CD4-positive, alpha-beta T cell (primary cell): ENCODE measurements at regions not wholly inside any gene's neighbourhood (a gene's known extent, or its start where the extent isn't known, plus 50 kb on each side); places are given as distances from the start of the nearest gene placed in this dataset.

ENCODE experiments used
- ATAC-seq: fragments of 200-7000 bp; cut with Tn5 transposase; one replicate; pipeline ENCODE4 v1.10.0; 2022; ENCODE audit warnings: mild to moderate bottlenecking; ENCODE audit not compliant: poor library complexity
- CTCF ChIA-PET: fragments of 350-600 bp; sonication (Branson Sonifier 250); formaldehyde crosslinking; loops from one replicate; lab custom pipeline; 2021; ENCODE audit warnings: antibody characterized with exemption, inconsistent platforms; lab: Charles Lee
- POLR2A ChIA-PET: fragments of 350-600 bp; sonication (Branson Sonifier 250); formaldehyde crosslinking; loops from one replicate; lab custom pipeline; 2021; ENCODE audit warnings: antibody characterized with exemption, inconsistent platforms; lab: Charles Lee
- DNase-seq, 14 experiments: peaks; one replicate each; pipeline ENCODE4 v3.0.0-alpha.2; 2013 to 2020; ENCODE audit warnings: mixed read lengths in 2 of 14
- H3K27ac ChIP-seq, 2 donors: one replicate each; pipeline versions ENCODE4 v1.5.1 to v1.7.0; 2013; ENCODE audit warnings: low read length in 2 of 2, low read depth in 1 of 2, mild to moderate bottlenecking in 1 of 2
- H3K27me3 ChIP-seq, 2 experiments: 1 replicate in 1 of 2; 2 replicates in 1 of 2; pipeline versions ENCODE4 v1.6.1 to v1.7.0; 2013; ENCODE audit warnings: low read length in 2 of 2, control low read depth in 1 of 2, mild to moderate bottlenecking in 1 of 2, moderate library complexity in 1 of 2; ENCODE audit not compliant: insufficient read depth in 2 of 2, control insufficient read depth in 1 of 2
- H3K36me3 ChIP-seq: one replicate; pipeline ENCODE4 v1.6.1; 2013; ENCODE audit warnings: low read length, control low read depth; ENCODE audit not compliant: insufficient read depth
- H3K4me1 ChIP-seq: one replicate; pipeline ENCODE4 v1.6.1; 2013; ENCODE audit warnings: low read length, control low read depth; ENCODE audit not compliant: insufficient read depth
- H3K4me3 ChIP-seq: one replicate; pipeline ENCODE4 v1.5.1; 2013; ENCODE audit warnings: mild to moderate bottlenecking, low read length, moderate library complexity
- H3K9me3 ChIP-seq, 2 experiments: 1 replicate in 1 of 2; 2 replicates in 1 of 2; pipeline versions ENCODE4 v1.6.1 to v1.7.0; 2013; ENCODE audit warnings: low read length in 2 of 2, mild to moderate bottlenecking in 2 of 2, control low read depth in 1 of 2, moderate library complexity in 1 of 2; ENCODE audit not compliant: control insufficient read depth in 1 of 2, insufficient read depth in 1 of 2
- H3K27ac Mint-ChIP-seq: one replicate; pipeline ENCODE4 v1.8.0; 2020; ENCODE audit warnings: mixed read lengths
- H3K27me3 Mint-ChIP-seq: one replicate; pipeline ENCODE4 v1.8.0; 2021; ENCODE audit warnings: mixed read lengths
- H3K36me3 Mint-ChIP-seq: one replicate; pipeline ENCODE4 v1.8.0; 2021; ENCODE audit warnings: low read depth, mixed read lengths
- H3K4me1 Mint-ChIP-seq: one replicate; pipeline ENCODE4 v1.8.0; 2021; ENCODE audit warnings: low read depth, mixed read lengths
- H3K4me3 Mint-ChIP-seq: one replicate; pipeline ENCODE4 v1.8.0; 2020; ENCODE audit warnings: mild to moderate bottlenecking, mixed read lengths
- H3K9me3 Mint-ChIP-seq: one replicate; pipeline ENCODE4 v1.8.0; 2020; ENCODE audit warnings: mixed read lengths
- intact Hi-C, 2 experiments: fragments of 100-400 bp; cut with DNase I in 1 of 2; cut with micrococcal nuclease in 1 of 2; formaldehyde crosslinking; loops; one replicate each; pipeline versions ENCODE4 v1.15.1 to v1.9.0; 2023 to 2025; cut with DNase I, micrococcal nuclease
- TF ChIP-seq, protein P1 (sequence below): fragments of 200-600 bp; IDR thresholded peaks from one replicate; pipeline ENCODE4 v1.8.0; 2022; ENCODE audit warnings: antibody characterized with exemption, mild to moderate bottlenecking

GRCh38 chr6:12493446-12493845, 203.3 kb downstream of the EDN1 start:
- no peak for ATAC-seq
- H3K4me3 ChIP-seq: no peak overlapping the region
- Mint-ChIP-seq H3K4me1 (no peaks in the 10 kb centered on the region), H3K4me3 (no peak overlapping the region), H3K27me3 (peaks cover 19% of the 10 kb centered on the region), H3K9me3 (no peaks in the 10 kb centered on the region), H3K36me3 (no peaks in the 10 kb centered on the region), H3K27ac (no peak overlapping the region)
- intact Hi-C loops: no loop called here
- ChIA-PET CTCF (no interaction called here), POLR2A (no interaction called here)
- peaks cover 0 to 10% of the 10 kb centered on the region in 2 experiments for H3K9me3 ChIP-seq
- H3K4me1 ChIP-seq: no peaks in the 10 kb centered on the region
- H3K27ac ChIP-seq: no peak overlapping the region
- no peaks in the 10 kb centered on the region for H3K36me3 ChIP-seq
- DNase-seq: no peak
- TF ChIP-seq, protein P1, sequence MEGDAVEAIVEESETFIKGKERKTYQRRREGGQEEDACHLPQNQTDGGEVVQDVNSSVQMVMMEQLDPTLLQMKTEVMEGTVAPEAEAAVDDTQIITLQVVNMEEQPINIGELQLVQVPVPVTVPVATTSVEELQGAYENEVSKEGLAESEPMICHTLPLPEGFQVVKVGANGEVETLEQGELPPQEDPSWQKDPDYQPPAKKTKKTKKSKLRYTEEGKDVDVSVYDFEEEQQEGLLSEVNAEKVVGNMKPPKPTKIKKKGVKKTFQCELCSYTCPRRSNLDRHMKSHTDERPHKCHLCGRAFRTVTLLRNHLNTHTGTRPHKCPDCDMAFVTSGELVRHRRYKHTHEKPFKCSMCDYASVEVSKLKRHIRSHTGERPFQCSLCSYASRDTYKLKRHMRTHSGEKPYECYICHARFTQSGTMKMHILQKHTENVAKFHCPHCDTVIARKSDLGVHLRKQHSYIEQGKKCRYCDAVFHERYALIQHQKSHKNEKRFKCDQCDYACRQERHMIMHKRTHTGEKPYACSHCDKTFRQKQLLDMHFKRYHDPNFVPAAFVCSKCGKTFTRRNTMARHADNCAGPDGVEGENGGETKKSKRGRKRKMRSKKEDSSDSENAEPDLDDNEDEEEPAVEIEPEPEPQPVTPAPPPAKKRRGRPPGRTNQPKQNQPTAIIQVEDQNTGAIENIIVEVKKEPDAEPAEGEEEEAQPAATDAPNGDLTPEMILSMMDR: no peak
- no peaks in the 10 kb centered on the region for H3K27me3 ChIP-seq

DNA sequence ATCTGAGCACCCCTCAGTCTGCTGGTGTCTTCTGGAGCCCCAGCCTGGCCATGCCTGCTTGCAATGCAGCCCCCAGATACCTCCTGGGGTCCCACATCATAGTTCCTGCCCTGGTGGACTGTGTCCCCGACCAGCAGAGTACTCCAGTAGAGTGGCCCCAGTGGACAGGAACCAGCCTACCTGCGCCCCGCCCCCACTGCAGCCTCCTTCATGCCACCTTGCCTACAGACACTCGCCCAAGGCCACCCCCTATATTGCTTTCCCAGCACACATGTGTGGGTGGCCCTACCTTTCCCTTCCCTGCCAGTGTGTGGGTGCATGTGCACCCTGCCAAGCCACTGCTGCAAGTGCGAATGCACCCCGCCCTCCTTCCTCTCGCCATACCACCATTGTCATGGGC, 204.0 kb downstream of the EDN1 start:
- TF ChIP-seq, protein P1: no peak
- H3K27me3 ChIP-seq: no peaks in the 10 kb centered on the region
- H3K36me3 Mint-ChIP-seq: no peaks in the 10 kb centered on the region
- H3K4me1 ChIP-seq: no peaks in the 10 kb centered on the region
- no peaks in the 10 kb centered on the region for H3K9me3 Mint-ChIP-seq
- CTCF ChIA-PET: no interaction called here
- H3K27ac Mint-ChIP-seq: no peak overlapping the region
- POLR2A ChIA-PET: no interaction called here
- intact Hi-C loops: no loop called here
- H3K4me3 Mint-ChIP-seq: no peak overlapping the region
- no peak overlapping the region for H3K4me3 ChIP-seq
- no peak overlapping the region for H3K27ac ChIP-seq
- peaks cover 0 to 10% of the 10 kb centered on the region in 2 experiments for H3K9me3 ChIP-seq
- ATAC-seq (no peak), DNase-seq (no peak)
- peaks cover 19% of the 10 kb centered on the region for H3K27me3 Mint-ChIP-seq
- no peaks in the 10 kb centered on the region for H3K4me1 Mint-ChIP-seq
- no peaks in the 10 kb centered on the region for H3K36me3 ChIP-seq

DNA sequence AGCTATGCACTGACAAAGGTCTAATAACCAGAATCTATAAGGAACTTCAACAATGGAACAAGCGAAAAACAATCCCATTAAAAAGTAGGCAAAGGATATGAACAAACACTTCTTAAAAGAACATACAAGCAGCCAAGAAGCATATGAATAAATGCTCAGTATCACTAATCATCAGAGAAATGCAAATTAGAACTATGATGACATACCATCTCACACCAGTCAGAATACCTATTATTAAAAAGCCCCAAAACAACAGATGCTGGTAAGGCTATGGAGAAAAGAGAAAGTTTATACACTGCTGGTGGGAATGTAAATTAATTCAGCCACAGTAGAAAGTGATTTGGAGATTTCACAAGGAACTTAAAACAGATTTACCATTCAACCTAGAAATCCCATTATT, 211.8 kb downstream of the EDN1 start:
- TF ChIP-seq, protein P1: no peak
- CTCF ChIA-PET: no interaction called here

More for the DNA sequence above, 211.8 kb downstream of the EDN1 start:
- H3K27me3 Mint-ChIP-seq: peaks cover 4% of the 10 kb centered on the region
- no peak overlapping the region for H3K4me3 ChIP-seq
- no peak for ATAC-seq
- no peaks in the 10 kb centered on the region for H3K4me1 Mint-ChIP-seq
- no peak for DNase-seq
- POLR2A ChIA-PET: no interaction called here
- no peaks in the 10 kb centered on the region for H3K36me3 Mint-ChIP-seq
- H3K36me3 ChIP-seq: no peaks in the 10 kb centered on the region
- no peaks in the 10 kb centered on the region for H3K27me3 ChIP-seq
- no peaks in the 10 kb centered on the region for H3K4me1 ChIP-seq
- no peak overlapping the region for H3K27ac Mint-ChIP-seq
- no peaks in the 10 kb centered on the region for H3K9me3 ChIP-seq
- H3K9me3 Mint-ChIP-seq: peaks cover 3% of the 10 kb centered on the region
- H3K4me3 Mint-ChIP-seq: no peak overlapping the region
- no peak overlapping the region for H3K27ac ChIP-seq
- intact Hi-C loops: no loop called here
